OCI-LY7 (cell line): ENCODE measurements at regions not wholly inside any gene's neighbourhood (a gene's known extent, or its start where the extent isn't known, plus 50 kb on each side); places are given as distances from the start of the nearest gene placed in this dataset.

ENCODE experiments used
- BruUV-seq: library from RNA; stranded (reverse); fragments of 400-500 nt; replicated peaks from 2 replicates; lab custom pipeline; 2021; lab: Mats Ljungman, UMichigan
- CTCF ChIA-PET: fragments of 300-600 bp; sonication (Branson Sonifier 250); formaldehyde crosslinking; loops from one replicate; lab custom pipeline; 2022; ENCODE audit warnings: antibody characterized with exemption; ENCODE audit not compliant: unreplicated experiment; lab: Charles Lee
- POLR2A ChIA-PET: fragments of 300-600 bp; sonication (Branson Sonifier 250); formaldehyde crosslinking; loops from one replicate; lab custom pipeline; 2022; ENCODE audit warnings: antibody characterized with exemption; lab: Charles Lee
- DNase-seq: peaks from one replicate; pipeline ENCODE4 v3.0.0-alpha.2; 2015; ENCODE audit warnings: low spot score
- H2AFZ ChIP-seq: fragments of 200-600 bp; sonication (generic), shearing (Covaris generic); 2 replicates; pipeline ENCODE4 v1.6.1; 2014; ENCODE audit warnings: mild to moderate bottlenecking, antibody characterized with exemption, low read length, moderate library complexity
- H3K27ac ChIP-seq: fragments of 200-600 bp; sonication (generic); 2 replicates; pipeline ENCODE4 v1.5.1; 2014; ENCODE audit warnings: mixed run types, low read depth, mild to moderate bottlenecking, moderate library complexity, low read length, inconsistent platforms; ENCODE audit not compliant: poor library complexity, severe bottlenecking
- H3K36me3 ChIP-seq: fragments of 200-600 bp; sonication (generic); 2 replicates; pipeline ENCODE4 v1.6.1; 2014; ENCODE audit warnings: mild to moderate bottlenecking, antibody characterized with exemption, low read length, moderate library complexity, mixed read lengths; ENCODE audit not compliant: insufficient read depth
- H3K4me1 ChIP-seq: fragments of 200-600 bp; sonication (generic); 2 replicates; pipeline ENCODE4 v1.5.1; 2014; ENCODE audit warnings: mild to moderate bottlenecking, low read length; ENCODE audit not compliant: insufficient read depth, poor library complexity, severe bottlenecking
- H3K4me2 ChIP-seq: fragments of 200-600 bp; sonication (generic); 2 replicates; pipeline ENCODE4 v1.6.1; 2014; ENCODE audit warnings: mild to moderate bottlenecking, low read length
- H3K4me3 ChIP-seq: fragments of 200-600 bp; sonication (generic); 2 replicates; pipeline ENCODE4 v1.5.1; 2014; ENCODE audit warnings: mild to moderate bottlenecking, low read depth, low read length; ENCODE audit not compliant: poor library complexity, severe bottlenecking
- H3K79me2 ChIP-seq: fragments of 200-600 bp; sonication (generic); 2 replicates; pipeline ENCODE4 v1.6.1; 2016; ENCODE audit warnings: low read depth, mild to moderate bottlenecking, low read length, moderate library complexity, mixed read lengths; ENCODE audit not compliant: insufficient read depth
- H3K9me2 ChIP-seq: fragments of 200-600 bp; sonication (generic); 2 replicates; pipeline ENCODE4 v1.6.1; 2016; ENCODE audit warnings: mild to moderate bottlenecking, low read length, mixed read lengths; ENCODE audit not compliant: insufficient read depth
- H3K9me3 ChIP-seq: fragments of 200-600 bp; sonication (generic); 2 replicates; pipeline ENCODE4 v1.6.1; 2014; ENCODE audit warnings: mild to moderate bottlenecking, mixed run types, low read length, mixed read lengths
- H4K20me1 ChIP-seq: fragments of 200-600 bp; sonication (generic); 2 replicates; pipeline ENCODE4 v1.6.1; 2014; ENCODE audit warnings: mild to moderate bottlenecking, antibody characterized with exemption, low read length, moderate library complexity, mixed read lengths; ENCODE audit not compliant: insufficient read depth
- CTCF ChIP-seq: fragments of 200-600 bp; sonication (generic); conservative IDR thresholded peaks from 2 replicates; pipeline ENCODE4 v1.5.1; 2014; ENCODE audit warnings: mild to moderate bottlenecking, antibody characterized with exemption, low read length, moderate library complexity, mixed read lengths
- EZH2phosphoT487 ChIP-seq: fragments of 200-600 bp; sonication (generic); IDR thresholded peaks from 2 replicates; pipeline ENCODE4 v1.6.1; 2018; ENCODE audit warnings: low read depth, borderline replicate concordance, mild to moderate bottlenecking, mixed run types, antibody characterized with exemption, low read length, moderate library complexity, mixed read lengths
- intact Hi-C: fragments of 100-400 bp; cut with micrococcal nuclease; formaldehyde crosslinking; loops from one replicate; pipeline ENCODE4 v1.10.0; 2022; ENCODE audit not compliant: unreplicated experiment

- TF ChIP-seq EZH2phosphoT487, result no peak
- TF ChIP-seq CTCF, result no peak
- H2AFZ ChIP-seq, result no peak overlapping the region
- no TSS peak for BruUV-seq
- no peaks in the 10 kb centered on the region for H3K79me2 ChIP-seq
- H3K27ac ChIP-seq, result no peak overlapping the region
- H3K4me2 ChIP-seq, result no peak overlapping the region
- no peaks in the 10 kb centered on the region for H4K20me1 ChIP-seq
- no peaks in the 10 kb centered on the region for H3K9me2 ChIP-seq
- H3K4me3 ChIP-seq, result no peak overlapping the region
- intact Hi-C loops, result no loop called here
- CTCF ChIA-PET, result no interaction called here
- no peaks in the 10 kb centered on the region for H3K9me3 ChIP-seq
- no peaks in the 10 kb centered on the region for H3K4me1 ChIP-seq
- POLR2A ChIA-PET, result no interaction called here
- no peak for DNase-seq
- no peaks in the 10 kb centered on the region for H3K36me3 ChIP-seq
Measured at GRCh38 chr12:63066136-63066535, 84.9 kb downstream of the AVPR1A start.

- H3K79me2 ChIP-seq, result no peaks in the 10 kb centered on the region
- TF ChIP-seq CTCF (no peak), EZH2phosphoT487 (no peak)
- intact Hi-C loops, result no loop called here
- ChIA-PET CTCF (no interaction called here), POLR2A (interaction anchor here (0.6 kb wide), 1 partner anchor 682 kb away, joined by 5 read pairs; no protein-coding TSS in a partner anchor)
- no peaks in the 10 kb centered on the region for H3K9me2 ChIP-seq
- BruUV-seq, result no TSS peak
- no peak for DNase-seq
- H3K4me1 ChIP-seq, result no peaks in the 10 kb centered on the region
- H3K27ac ChIP-seq, result no peak overlapping the region
- no peak overlapping the region for H3K4me3 ChIP-seq
- no peaks in the 10 kb centered on the region for H4K20me1 ChIP-seq
- H3K4me2 ChIP-seq, result no peak overlapping the region
- H3K9me3 ChIP-seq, result no peaks in the 10 kb centered on the region
- H2AFZ ChIP-seq, result no peak overlapping the region
- H3K36me3 ChIP-seq, result no peaks in the 10 kb centered on the region
Measured at GRCh38 chr12:63064080-63064479, 86.9 kb downstream of the AVPR1A start.

GRCh38 chr12:63056649-63057048 lies 94.4 kb downstream of the AVPR1A start:
- H3K4me2 ChIP-seq, result no peak overlapping the region
- H3K9me3 ChIP-seq, result no peaks in the 10 kb centered on the region
- no peaks in the 10 kb centered on the region for H3K79me2 ChIP-seq
- no peaks in the 10 kb centered on the region for H3K36me3 ChIP-seq
- H3K9me2 ChIP-seq, result no peaks in the 10 kb centered on the region
- BruUV-seq, result no TSS peak
- DNase-seq, result no peak
- no peak overlapping the region for H3K4me3 ChIP-seq
- TF ChIP-seq EZH2phosphoT487, result no peak
- TF ChIP-seq CTCF, result no peak
- ChIA-PET POLR2A (no interaction called here), CTCF (no interaction called here)
- no peak overlapping the region for H2AFZ ChIP-seq
- no peaks in the 10 kb centered on the region for H3K4me1 ChIP-seq
- no peaks in the 10 kb centered on the region for H4K20me1 ChIP-seq
- intact Hi-C loops, result no loop called here
- no peak overlapping the region for H3K27ac ChIP-seq
